SK-MEL-5 (cell line): ENCODE measurements at regions not wholly inside any gene's neighbourhood (a gene's known extent, or its start where the extent isn't known, plus 50 kb on each side); places are given as distances from the start of the nearest gene placed in this dataset.
A peak's percentile ranks its signal among the peaks of the same experiment; 100 is the strongest.

Experiments used
- DNase-seq: peaks from one replicate; pipeline ENCODE4 v3.0.0-alpha.2; 2016; ENCODE audit warnings: low read depth, low spot score
- in situ Hi-C: cut with HindIII; loops from 2 replicates; pipeline ENCODE4 v1.10.0; 2016; ENCODE audit warnings: low sequenced_read_pairs, high pct_unique_total_duplicates, low pct_unique_long_range_greater_than_20kb

DNA sequence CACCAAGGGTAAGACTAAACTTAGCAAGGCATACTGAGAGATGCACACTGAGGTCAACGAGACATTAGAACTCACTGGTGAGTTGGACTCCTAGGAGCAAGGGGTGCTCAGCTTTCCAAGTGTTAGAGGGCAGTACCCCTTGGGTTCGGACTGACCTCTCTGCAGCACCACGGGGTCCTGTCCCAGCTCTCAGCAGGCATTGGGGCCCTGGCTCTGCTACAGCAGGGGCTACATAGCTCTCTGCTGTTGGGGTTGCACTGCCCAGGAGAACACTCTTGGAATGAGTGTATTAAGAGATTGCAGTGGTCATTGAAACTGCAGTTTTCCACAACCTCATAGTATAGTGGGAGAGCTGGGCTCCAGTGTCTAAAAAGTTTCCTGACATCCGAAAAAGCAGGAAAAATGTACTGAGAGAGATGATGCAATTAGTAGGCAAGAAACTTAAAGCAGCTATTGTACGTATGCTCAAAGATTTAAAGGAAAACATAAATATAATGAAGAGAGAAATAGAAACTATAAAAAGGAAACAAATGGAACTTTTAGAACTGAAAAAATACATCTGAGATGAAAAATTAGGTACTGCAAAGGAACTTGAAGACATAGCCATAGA is 132.5 kb upstream of the MAX start:
- in situ Hi-C loops = no loop called here
- no peak for DNase-seq

DNA sequence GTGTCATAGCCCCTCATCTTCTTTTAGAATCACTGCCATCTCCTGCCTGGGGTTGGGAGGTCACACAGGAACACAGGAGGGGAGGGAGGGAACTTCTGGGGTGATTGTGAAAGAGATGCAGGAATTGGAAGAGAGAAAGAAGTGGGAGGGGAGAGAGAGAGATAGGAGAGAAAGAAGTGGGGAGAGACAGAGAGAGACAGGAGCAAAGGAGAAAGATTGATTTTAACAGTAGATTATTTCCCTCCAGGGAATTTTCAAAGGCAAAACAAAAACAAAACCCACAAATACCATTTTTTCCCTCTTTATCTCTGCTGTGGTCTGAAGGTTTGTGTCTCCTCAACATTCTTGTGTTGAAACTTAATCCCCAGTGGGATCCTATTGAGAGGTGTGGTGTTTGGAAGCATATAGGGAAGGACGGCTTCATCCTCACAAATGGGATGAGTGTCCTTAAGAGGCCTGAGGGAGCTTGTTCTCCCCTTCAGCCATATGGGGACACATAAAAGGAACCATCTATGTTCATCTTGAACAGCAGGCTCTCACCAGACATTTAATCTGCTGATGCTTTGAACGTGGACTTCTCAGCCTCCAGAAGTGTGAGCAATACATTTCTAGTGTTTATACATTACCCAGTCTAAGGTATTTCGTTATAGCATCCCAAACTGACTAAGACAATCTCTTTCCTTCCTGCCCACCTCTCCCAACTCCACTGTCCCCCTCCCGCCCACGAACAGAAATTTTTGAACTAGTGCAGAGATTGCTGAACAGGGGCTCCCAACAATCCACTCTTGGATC is 134.9 kb upstream of the MAX start:
- in situ Hi-C loops = no loop called here
- DNase-seq = no peak

DNA sequence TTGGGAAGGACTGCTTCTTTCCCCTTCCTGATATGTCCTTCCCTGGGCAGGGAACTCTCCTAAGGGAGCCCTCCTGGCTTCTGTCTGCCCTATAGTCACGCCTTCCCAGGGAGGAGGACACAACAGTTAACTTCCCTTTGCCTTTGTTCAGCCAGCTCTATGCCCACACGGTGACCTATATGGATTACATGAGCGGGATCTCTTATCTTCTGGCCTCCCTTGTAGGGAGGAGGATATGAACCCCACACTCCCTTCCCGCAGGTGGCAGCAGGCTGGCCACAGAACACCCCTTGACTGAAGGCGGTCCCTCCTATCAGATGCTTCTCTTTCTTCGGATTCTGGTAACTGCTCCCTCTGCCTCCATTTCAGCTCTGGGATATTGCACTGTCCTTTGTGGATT is 135.6 kb upstream of the MAX start:
- in situ Hi-C loops = no loop called here
- no peak for DNase-seq

DNA sequence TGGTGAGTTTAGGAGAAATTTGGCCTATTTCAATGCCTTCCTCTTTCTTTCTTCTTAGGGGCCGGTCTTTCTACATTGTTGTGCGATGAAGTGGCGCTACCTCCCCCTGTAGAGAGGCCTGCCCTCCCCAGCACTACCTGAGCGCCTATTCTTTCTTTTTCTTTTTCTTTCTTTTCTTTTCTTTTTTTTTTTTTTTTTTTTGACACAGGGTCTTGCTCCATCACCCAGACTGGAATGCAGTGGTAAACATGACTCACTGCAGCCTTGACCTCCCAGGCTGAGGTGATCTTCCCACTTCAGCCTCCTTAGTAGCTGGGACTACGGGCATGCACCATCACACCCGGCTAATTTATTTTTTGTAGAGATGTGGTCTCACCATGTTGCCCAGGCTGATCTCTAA is 136.1 kb upstream of the MAX start:
- in situ Hi-C loops = no loop called here

DNA sequence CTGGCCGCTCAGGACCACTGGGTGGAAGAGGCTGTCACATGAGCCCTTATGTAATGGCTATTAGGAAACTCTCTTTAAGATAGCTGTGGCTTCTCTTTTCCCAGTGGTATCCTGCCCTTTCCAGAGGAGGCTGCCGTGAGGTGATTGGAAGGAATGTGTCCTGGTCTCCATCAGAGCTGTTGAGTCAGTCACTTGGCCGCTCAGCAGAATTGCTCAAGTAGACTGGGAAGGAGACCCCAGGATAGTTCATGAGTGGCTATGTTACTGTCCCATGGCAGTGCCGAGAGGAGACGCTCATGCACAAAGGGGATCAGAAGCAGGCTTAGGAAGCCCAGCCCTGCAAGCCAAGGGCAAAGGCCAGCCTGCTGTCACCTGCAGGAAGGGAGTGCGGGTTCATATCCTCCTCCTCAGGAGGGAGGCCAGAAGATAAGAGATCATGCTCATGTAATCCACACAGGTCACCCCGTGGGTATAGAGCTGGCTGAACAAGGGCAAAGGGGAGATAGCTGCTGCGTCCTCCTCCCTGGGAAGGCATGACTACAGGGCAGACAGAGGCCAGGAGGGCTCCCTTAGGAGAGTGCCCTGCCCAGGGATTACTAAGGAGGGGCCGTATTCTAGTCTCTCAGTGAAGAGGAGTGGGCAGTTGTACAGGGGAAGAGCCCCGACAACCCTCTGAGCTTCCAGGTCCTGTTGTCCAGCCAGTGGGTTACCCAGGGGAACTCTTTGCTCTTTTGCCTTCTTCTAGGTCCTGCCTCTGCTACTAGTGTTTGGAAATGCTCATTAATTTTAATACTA is 137.0 kb upstream of the MAX start:
- DNase-seq = no peak
- in situ Hi-C loops = no loop called here

More for the DNA sequence above, 136.1 kb upstream of the MAX start:
- DNase-seq = no peak

DNA sequence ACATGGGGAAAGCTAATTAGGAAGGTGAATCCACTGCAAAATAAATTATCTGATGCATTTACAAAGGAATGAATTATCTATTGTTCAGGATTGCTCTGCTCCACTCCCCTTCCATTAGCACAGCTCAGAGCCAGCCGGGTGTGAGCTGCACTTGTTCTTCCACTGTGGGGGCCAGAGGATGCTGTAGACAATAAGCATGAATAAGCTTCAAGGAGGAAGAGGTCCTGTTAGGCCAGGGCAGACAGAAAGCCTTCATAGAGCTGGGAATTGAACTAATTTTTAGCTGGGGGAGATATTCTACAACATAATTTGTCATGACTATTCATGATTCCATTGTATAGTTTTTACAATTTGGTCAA is 137.6 kb upstream of the MAX start:
- in situ Hi-C loops = no loop called here

DNA sequence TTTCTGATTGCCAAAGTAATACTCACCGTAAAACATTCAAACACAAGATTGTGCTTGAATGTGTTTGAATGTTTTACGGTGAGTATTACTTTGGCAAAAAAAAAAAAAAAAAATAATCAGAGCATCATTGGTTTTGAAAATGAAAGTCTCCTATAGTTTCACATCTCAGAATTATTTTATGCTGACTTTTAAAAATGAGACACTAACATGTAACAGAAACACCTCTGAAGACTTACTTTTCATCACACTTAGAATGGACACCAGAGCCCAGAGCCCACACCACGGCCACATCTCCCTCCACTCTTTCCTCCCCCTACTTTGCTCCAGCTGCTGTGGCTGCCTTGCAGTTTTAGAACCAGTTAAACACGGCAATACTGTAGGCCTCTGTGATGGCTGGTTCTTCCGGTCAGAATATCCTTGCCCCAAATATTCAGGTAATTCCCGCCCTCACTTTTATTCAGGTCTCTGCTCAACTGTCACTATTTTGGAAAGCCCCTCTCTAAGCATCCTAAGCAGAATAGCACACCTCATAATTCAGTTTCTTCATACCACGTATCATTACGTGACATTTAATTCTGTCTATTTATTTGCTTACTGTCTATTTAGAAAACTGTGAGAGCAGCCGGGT is 138.9 kb upstream of the MAX start:
- in situ Hi-C loops = no loop called here

More for the DNA sequence above, 137.6 kb upstream of the MAX start:
- DNase-seq = no peak

DNA sequence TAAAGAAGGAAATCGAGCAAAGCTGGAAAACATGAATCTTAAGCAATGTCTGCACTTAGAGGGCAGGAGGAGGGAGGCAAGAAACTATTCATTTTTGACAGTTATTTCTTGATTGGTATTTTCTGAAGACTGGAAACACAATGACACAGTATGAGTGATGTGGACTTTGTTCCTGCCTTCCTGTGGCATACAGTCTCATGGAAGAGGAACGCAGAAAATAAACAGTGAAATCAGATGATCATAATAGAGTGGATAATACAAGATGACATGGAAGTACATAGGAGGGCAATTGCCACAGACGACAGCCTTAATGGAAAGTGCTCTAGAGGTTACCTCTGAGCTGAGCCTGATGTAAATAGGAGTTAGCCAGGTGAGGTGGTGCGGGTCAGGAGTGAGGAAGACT is 140.4 kb upstream of the MAX start:
- in situ Hi-C loops = no loop called here
- DNase-seq = no peak

More for the DNA sequence above, 138.9 kb upstream of the MAX start:
- no peak for DNase-seq

DNA sequence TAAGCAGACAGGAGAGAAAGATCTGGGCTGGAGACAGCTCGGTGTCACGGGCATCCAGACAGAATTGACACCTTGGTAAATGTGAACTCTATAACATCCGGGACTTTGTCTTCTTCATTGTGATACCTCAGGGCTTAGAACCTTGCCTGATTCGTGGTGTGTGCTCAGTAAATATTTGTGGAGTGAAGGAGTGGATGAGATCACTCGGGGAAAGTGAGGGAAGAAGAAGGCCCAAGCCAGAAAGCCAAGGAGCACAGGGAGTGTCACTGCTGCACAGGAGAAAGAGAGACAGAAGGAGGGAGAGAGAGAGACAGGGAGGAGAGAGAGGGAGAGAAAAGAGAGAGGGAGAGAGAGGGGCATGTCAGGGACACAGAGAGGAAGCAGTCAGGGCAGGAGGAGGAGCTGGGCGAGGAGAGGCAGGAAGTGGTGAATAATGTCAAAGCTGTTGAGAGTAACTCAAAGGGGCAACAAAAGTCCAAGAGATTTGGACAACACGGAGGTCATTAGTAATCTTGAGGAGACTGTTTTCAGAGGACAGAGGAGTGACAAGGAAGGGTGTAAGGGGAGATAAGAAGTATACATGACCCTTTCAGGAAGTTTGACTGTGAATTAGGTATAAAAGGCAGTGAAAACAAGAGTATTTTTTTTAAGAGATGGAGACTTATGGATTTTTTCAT is 141.6 kb upstream of the MAX start:
- in situ Hi-C loops = no loop called here
- DNase-seq = no peak

DNA sequence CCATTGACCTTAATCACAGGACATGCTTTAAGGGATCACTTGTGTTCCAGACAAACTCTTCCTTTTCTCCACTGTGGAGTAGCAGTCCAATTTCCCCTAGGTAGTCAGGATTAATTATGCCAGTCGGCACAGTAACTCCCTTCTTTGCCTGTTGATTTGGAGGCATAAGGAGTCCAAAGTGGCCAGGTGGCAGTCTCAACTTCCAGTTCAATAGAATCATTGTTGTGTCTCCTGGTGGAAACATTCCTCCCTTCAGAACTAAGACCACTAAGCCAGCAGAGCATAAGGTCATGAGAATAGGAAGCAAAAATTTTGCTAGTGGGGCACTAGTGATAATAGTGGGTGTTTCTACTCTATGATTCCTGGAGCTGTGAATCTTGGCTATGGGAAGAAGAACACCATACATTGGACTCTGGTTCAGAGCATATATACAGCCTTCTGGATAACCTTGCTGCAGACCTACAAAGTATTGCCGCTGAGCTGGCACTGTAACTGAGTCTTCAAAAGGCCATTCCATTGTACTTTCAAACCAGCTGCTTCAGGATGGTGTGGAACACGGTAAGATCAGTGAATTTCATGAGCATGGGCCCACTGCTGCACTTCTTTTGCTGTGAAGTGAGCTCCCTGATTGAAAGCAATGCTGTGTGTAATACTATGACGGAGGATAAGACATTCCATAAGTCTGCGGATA is 147.3 kb upstream of the MAX start:
- in situ Hi-C loops = no loop called here
- peak; percentile 66 for DNase-seq

DNA sequence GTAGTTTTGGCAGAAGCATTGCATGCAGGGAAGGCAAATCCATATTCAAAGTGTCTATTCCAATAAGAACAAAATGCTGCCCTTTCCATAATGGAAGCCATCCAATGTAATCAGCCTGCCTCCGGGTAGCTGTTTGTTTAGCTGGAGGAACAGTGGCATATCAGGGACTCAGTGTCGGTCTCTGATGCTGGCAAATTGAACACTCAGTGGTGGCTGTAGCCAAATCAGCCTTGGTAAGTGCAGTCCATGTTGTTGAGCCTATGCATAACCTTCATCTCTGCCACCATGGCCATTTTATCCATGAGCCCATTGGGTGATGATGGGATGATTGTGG is 147.8 kb upstream of the MAX start:
- in situ Hi-C loops = no loop called here

DNA sequence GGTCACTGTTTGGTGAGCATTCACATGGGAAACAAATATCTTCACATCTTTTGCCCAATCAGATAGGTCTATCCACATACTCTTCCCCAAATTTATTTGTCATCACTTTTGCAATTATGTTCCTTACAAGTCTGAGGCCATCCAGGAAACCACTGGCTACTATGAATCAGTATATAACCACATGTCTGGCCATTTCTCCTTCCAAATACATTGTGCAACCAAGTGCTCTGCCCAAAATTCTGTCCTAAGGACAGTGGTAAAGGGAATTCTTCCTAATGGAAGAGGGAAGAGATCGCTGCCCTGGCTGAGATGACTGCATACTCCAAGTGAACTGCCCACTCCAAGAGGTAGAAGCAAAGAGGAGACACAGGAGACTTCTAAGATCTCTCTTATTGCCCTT is 148.9 kb upstream of the MAX start:
- no peak for DNase-seq
- in situ Hi-C loops = no loop called here

More for the DNA sequence above, 147.8 kb upstream of the MAX start:
- no peak for DNase-seq

DNA sequence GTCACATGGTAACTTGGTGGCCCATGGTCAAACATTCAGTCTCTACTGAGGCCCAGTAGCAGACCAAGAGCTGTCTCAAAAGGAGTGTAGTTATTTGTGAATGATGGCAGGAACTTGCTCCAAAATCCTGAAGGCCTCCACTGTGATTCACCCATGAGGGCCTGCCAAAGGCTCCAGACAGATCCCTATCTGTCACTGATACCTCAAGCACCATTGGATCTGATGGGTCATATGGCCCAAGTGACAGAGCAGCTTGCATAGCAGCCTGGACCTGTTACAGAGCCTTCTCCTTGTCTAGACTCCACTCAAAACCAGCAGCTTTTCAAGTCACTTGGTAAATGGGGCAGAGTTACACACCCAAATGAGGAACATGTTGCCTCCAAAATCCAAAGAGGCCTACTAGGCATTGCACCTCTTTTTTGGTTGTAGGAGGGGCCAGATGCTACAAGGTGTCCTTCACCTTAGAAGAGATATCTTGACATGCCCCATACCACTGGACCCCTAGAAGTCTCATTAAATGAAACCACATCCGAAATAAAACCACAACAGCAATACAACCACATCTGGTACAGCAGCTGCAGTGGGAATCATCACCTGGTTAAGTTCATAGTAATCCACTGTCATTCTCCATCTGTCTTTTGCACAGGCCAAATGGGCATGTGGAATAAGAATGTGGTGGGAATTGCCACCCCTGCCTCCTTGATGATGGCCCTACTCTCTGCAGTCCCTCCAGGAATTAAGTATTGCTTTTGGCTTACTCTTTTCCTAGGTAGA is 150.4 kb upstream of the MAX start:
- DNase-seq = no peak
- in situ Hi-C loops = no loop called here

DNA sequence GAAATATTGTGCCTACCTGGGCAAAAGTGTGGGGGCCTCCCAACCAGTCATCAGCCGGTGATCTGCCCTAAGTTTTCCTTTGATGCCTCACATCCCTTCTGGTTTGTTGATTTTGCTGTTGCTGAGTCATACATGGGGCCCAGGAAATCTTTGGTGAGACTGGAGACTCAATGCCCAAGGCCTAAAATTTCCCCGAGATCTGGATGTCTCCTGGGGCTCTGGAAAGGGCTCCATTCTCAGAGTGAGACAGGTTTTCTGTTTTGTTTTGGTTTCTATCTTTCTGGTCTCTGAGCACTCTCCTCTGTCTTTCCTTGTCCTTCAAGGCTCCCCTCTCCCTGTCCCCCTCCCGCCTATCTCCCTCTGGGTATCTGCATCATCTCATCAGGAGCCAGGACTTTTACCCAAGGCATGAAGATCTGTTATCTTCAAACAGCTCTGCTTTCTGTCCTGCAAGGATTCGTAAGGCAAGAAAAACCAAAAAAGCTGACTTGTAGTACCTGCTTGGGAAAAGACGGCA is 152.8 kb upstream of the MAX start:
- in situ Hi-C loops = no loop called here
- no peak for DNase-seq

DNA sequence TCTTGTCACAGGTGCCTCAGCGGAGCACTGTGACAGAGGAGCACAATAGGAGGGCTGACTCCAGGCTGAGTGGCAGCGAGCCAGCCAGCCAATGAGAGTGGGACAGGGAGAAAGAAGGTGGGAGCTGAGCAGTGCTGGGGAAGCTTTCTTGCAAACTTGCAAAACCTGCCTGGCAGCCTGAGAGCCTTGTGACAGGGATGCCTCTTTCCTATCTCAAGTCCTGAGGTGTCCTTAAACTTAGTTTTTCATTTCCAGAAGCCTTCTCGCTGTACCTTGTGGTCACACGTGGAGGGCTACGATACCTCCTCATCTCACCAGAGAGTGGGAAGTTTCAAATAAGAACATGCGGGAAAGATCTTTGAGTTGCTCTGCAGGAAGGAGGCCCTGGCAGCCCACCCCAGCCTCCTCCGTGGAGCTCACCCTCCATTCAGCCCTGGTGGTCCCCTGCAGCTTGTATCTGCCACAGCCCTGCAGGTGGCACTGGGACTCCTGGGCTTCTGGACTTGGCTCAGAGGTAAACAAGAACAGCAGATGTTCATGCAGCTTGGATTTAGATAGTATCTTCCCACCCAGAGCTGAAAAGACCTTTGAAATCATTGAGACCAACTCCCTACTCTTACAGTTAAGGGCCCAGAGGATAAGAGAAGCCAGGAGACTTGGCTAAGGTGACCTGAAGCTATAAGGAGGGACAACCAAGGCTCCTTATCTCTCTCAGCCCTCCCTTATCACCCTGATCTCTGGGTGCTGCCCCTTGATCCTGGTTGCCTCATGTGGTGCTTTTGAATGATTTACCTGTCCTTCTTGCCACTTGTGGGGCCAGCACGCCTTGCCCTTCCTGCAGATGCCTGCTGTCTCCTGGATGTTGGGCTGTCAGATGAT is 153.5 kb upstream of the MAX start:
- in situ Hi-C loops = no loop called here
- DNase-seq = no peak

DNA sequence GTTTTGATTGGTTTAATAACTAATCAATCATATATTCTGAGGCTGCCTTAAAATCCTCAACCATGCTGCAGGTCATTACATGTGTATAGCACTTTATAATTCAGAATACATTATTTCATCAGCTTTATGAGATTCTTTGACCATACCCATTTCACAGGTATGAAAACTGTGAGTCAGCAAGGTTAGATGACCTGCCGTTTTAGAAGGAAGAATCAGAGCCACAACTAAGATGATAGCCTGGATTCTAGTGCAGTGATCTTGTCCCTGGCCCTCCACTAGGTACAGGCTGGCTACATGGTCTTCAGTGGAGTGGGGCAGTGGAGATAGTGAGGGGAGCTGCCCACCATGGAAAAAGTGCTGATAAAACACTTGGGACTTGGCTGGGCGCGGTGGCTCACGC is 154.4 kb upstream of the MAX start:
- in situ Hi-C loops = no loop called here
- no peak for DNase-seq
